ENCODE measurements at regions not wholly inside any gene's neighbourhood (a gene's known extent, or its start where the extent isn't known, plus 50 kb on each side); places are given as distances from the start of the nearest gene placed in this dataset.

- CTCF ChIA-PET = no interaction called here
- BruUV-seq (replicated peaks) = no TSS peak
- no peaks in the 10 kb centered on the region for H3K4me1 ChIP-seq (ENCODE audit: insufficient read depth, low read length, poor library complexity, severe bottlenecking)
- TF ChIP-seq CTCF (conservative IDR thresholded peaks at IDR 0.05; ENCODE audit: low read depth, low read length) (no peak), EZH2 (IDR thresholded peaks at IDR 0.05; ENCODE audit: borderline replicate concordance, low read depth, low read length, poor library complexity, severe bottlenecking) (no peak)
- no peaks in the 10 kb centered on the region for H3K36me3 ChIP-seq (ENCODE audit: insufficient read depth, low read length, poor library complexity, severe bottlenecking)
- no peak overlapping the region for H3K4me3 ChIP-seq (ENCODE audit: low read depth, low read length, poor library complexity, severe bottlenecking)
- no peak overlapping the region for H3K27ac ChIP-seq (ENCODE audit: low read depth, low read length, poor library complexity, severe bottlenecking)
- no peak for DNase-seq (ENCODE audit: low spot score)
- intact Hi-C loops (cut with micrococcal nuclease; ENCODE audit: unreplicated experiment) = no loop called here
- no peaks in the 10 kb centered on the region for H3K27me3 ChIP-seq (replicated peaks; ENCODE audit: insufficient read depth, low read depth, low read length, poor library complexity)
- POLR2A ChIA-PET (ENCODE audit: low non-redundant PET) = no interaction called here
- no peaks in the 10 kb centered on the region for H3K9me3 ChIP-seq (ENCODE audit: low read depth, low read length, poor library complexity, severe bottlenecking)
These were observed 60.4 kb upstream of the ZBED5 start for GRCh38 chr11:10918275-10918674.

- Histone ChIP-seq H3K27me3 (replicated peaks; ENCODE audit: insufficient read depth, low read depth, low read length, poor library complexity) (no peaks in the 10 kb centered on the region), H3K36me3 (ENCODE audit: insufficient read depth, low read length, poor library complexity, severe bottlenecking) (no peaks in the 10 kb centered on the region), H3K9me3 (ENCODE audit: low read depth, low read length, poor library complexity, severe bottlenecking) (no peaks in the 10 kb centered on the region), H3K27ac (ENCODE audit: low read depth, low read length, poor library complexity, severe bottlenecking) (no peak overlapping the region), H3K4me3 (ENCODE audit: low read depth, low read length, poor library complexity, severe bottlenecking) (no peak overlapping the region), H3K4me1 (ENCODE audit: insufficient read depth, low read length, poor library complexity, severe bottlenecking) (no peaks in the 10 kb centered on the region)
- POLR2A ChIA-PET (ENCODE audit: low non-redundant PET) = no interaction called here
- CTCF ChIA-PET = no interaction called here
- BruUV-seq (replicated peaks) = no TSS peak
- intact Hi-C loops (cut with micrococcal nuclease; ENCODE audit: unreplicated experiment) = no loop called here
- no peak for DNase-seq (ENCODE audit: low spot score)
- TF ChIP-seq EZH2 (IDR thresholded peaks at IDR 0.05; ENCODE audit: borderline replicate concordance, low read depth, low read length, poor library complexity, severe bottlenecking) (no peak), CTCF (conservative IDR thresholded peaks at IDR 0.05; ENCODE audit: low read depth, low read length) (no peak)
These were observed 59.9 kb upstream of the ZBED5 start for GRCh38 chr11:10917802-10918201.

- BruUV-seq (replicated peaks) = no TSS peak
These were observed 58.8 kb upstream of the ZBED5 start for GRCh38 chr11:10916665-10917064.

More at GRCh38 chr11:10916665-10917064, 58.8 kb upstream of the ZBED5 start:
- Histone ChIP-seq H3K4me1 (ENCODE audit: insufficient read depth, low read length, poor library complexity, severe bottlenecking) (no peaks in the 10 kb centered on the region), H3K9me3 (ENCODE audit: low read depth, low read length, poor library complexity, severe bottlenecking) (no peaks in the 10 kb centered on the region), H3K27ac (ENCODE audit: low read depth, low read length, poor library complexity, severe bottlenecking) (no peak overlapping the region), H3K36me3 (ENCODE audit: insufficient read depth, low read length, poor library complexity, severe bottlenecking) (no peaks in the 10 kb centered on the region), H3K4me3 (ENCODE audit: low read depth, low read length, poor library complexity, severe bottlenecking) (no peak overlapping the region), H3K27me3 (replicated peaks; ENCODE audit: insufficient read depth, low read depth, low read length, poor library complexity) (no peaks in the 10 kb centered on the region)
- DNase-seq (ENCODE audit: low spot score) = no peak
- TF ChIP-seq EZH2 (IDR thresholded peaks at IDR 0.05; ENCODE audit: borderline replicate concordance, low read depth, low read length, poor library complexity, severe bottlenecking) = no peak
- TF ChIP-seq CTCF (conservative IDR thresholded peaks at IDR 0.05; ENCODE audit: low read depth, low read length) = no peak
- CTCF ChIA-PET = no interaction called here
- intact Hi-C loops (cut with micrococcal nuclease; ENCODE audit: unreplicated experiment) = no loop called here
- POLR2A ChIA-PET (ENCODE audit: low non-redundant PET) = no interaction called here

All from A673 (cell line).